ENCODE measurements at regions not wholly inside any gene's neighbourhood (a gene's known extent, or its start where the extent isn't known, plus 50 kb on each side); places are given as distances from the start of the nearest gene placed in this dataset.

- DNase-seq, result no peak
Measured at GRCh38 chr10:94043431-94043990, 49.8 kb downstream of the PLCE1 start.

- no peak for DNase-seq
Measured at GRCh38 chr10:94046098-94046497, 52.4 kb downstream of the PLCE1 start.

- no peak for DNase-seq
Measured at GRCh38 chr10:94047293-94047692, 53.6 kb downstream of the PLCE1 start.

- no peak for DNase-seq
Measured at GRCh38 chr10:94049911-94050310, 56.2 kb downstream of the PLCE1 start.

- DNase-seq, result no peak
Measured at GRCh38 chr10:94052281-94052680, 58.5 kb downstream of the PLCE1 start.

- DNase-seq, result no peak
Measured at GRCh38 chr10:94052866-94053791, 59.4 kb downstream of the PLCE1 start.

- no peak for DNase-seq
Measured at GRCh38 chr10:94059178-94059883, 65.6 kb downstream of the PLCE1 start.

- no peak for DNase-seq
Measured at GRCh38 chr10:94061026-94061425, 67.3 kb downstream of the PLCE1 start.

- no peak for DNase-seq
Measured at GRCh38 chr10:94062611-94063010, 68.9 kb downstream of the PLCE1 start.

- no peak for DNase-seq
Measured at GRCh38 chr10:94065362-94065761, 71.6 kb downstream of the PLCE1 start.

GRCh38 chr10:94065787-94066186 lies 72.1 kb downstream of the PLCE1 start:
- no peak for DNase-seq

- DNase-seq, result peak; percentile 64
Measured at GRCh38 chr10:94066411-94066810, 72.7 kb downstream of the PLCE1 start.

- DNase-seq, result no peak
Measured at GRCh38 chr10:94069884-94070283, 76.2 kb downstream of the PLCE1 start.

- no peak for DNase-seq
Measured at GRCh38 chr10:94074462-94074861, 80.7 kb downstream of the PLCE1 start.

GRCh38 chr10:94075506-94075905 lies 81.8 kb downstream of the PLCE1 start:
- no peak for DNase-seq

- DNase-seq, result no peak
Measured at GRCh38 chr10:94076325-94076841, 82.7 kb downstream of the PLCE1 start.

- DNase-seq, result no peak
Measured at GRCh38 chr10:94077042-94077441, 83.3 kb downstream of the PLCE1 start.

- no peak for DNase-seq
Measured at GRCh38 chr10:94080108-94080507, 86.4 kb downstream of the PLCE1 start.

GRCh38 chr10:94083662-94084265 lies 90.0 kb downstream of the PLCE1 start:
- DNase-seq, result no peak

GRCh38 chr10:94084344-94084743 lies 90.6 kb downstream of the PLCE1 start:
- peak; percentile 71 for DNase-seq

GRCh38 chr10:94085288-94085687 lies 91.6 kb downstream of the PLCE1 start:
- DNase-seq, result peak; percentile 66

GRCh38 chr10:94085766-94086437 lies 92.2 kb downstream of the PLCE1 start:
- DNase-seq, result no peak

All from islet precursor cell (in vitro differentiated cells).